Gastroesophageal sphincter (tissue), 4 donors: ENCODE measurements at regions not wholly inside any gene's neighbourhood (a gene's known extent, or its start where the extent isn't known, plus 50 kb on each side); places are given as distances from the start of the nearest gene placed in this dataset.

ENCODE experiments used
- ATAC-seq: fragments of 150-250 bp; one replicate; pipeline ENCODE4 v1.9.1; 2016; ENCODE audit warnings: mild to moderate bottlenecking, moderate library complexity
- H3K27ac ChIP-seq, 4 donors: fragments of 200-600 bp; sonication (generic) in 3 of 4; 1 replicate in 3 of 4; 2 replicates in 1 of 4; pipeline ENCODE4 v1.5.1; 2016 to 2019
- H3K27me3 ChIP-seq: fragments of 200-600 bp; sonication (generic); one replicate; pipeline ENCODE4 v1.5.1; 2019
- H3K36me3 ChIP-seq, 2 donors: fragments of 200-600 bp; sonication (generic); one replicate each; pipeline ENCODE4 v1.5.1; 2019; ENCODE audit warnings: control low read depth in 1 of 2
- H3K4me1 ChIP-seq, 3 donors: fragments of 200-600 bp; sonication (generic); 1 replicate in 2 of 3; 2 replicates in 1 of 3; pipeline ENCODE4 v1.5.1; 2016 to 2019; ENCODE audit warnings: control low read depth in 2 of 3
- H3K4me3 ChIP-seq, 2 donors: fragments of 200-600 bp; sonication (generic); one replicate each; pipeline ENCODE4 v1.5.1; 2019; ENCODE audit warnings: mild to moderate bottlenecking in 1 of 2, moderate library complexity in 1 of 2
- H3K9me3 ChIP-seq, 3 donors: fragments of 200-600 bp; sonication (generic); one replicate each; pipeline ENCODE4 v1.5.1; 2017 to 2019; ENCODE audit warnings: control low read depth in 2 of 3
- EP300 ChIP-seq: sonication (generic); formaldehyde crosslinking; IDR thresholded peaks from one replicate; pipeline ENCODE4 v1.6.1; 2017; ENCODE audit warnings: antibody characterized with exemption, mild to moderate bottlenecking
- POLR2A ChIP-seq, 2 donors: fragments of 450-650 bp; IDR thresholded peaks; one replicate each; pipeline ENCODE4 v1.6.1; 2017; ENCODE audit warnings: antibody characterized with exemption in 2 of 2, mild to moderate bottlenecking in 2 of 2, moderate library complexity in 1 of 2
- POLR2AphosphoS5 ChIP-seq: sonication (generic); formaldehyde crosslinking; IDR thresholded peaks from one replicate; pipeline ENCODE4 v1.6.1; 2017; ENCODE audit warnings: antibody characterized with exemption
- WGBS, 2 donors: methylation state at CpG; one replicate each; pipeline ENCODE4 v1.1.5; 2018; ENCODE audit warnings: low coverage in 1 of 2; 5-methylcytosine and 5-hydroxymethylcytosine counted together
- TF ChIP-seq, protein P1 (sequence below), 4 experiments: fragments of 200-600 bp in 2 of 4; fragments of 450-650 bp in 2 of 4; sonication (generic) in 1 of 4; IDR thresholded peaks; one replicate each; pipeline ENCODE4 v1.5.1; 2017 to 2019; ENCODE audit warnings: antibody characterized with exemption in 4 of 4, mild to moderate bottlenecking in 2 of 4, moderate library complexity in 2 of 4

DNA sequence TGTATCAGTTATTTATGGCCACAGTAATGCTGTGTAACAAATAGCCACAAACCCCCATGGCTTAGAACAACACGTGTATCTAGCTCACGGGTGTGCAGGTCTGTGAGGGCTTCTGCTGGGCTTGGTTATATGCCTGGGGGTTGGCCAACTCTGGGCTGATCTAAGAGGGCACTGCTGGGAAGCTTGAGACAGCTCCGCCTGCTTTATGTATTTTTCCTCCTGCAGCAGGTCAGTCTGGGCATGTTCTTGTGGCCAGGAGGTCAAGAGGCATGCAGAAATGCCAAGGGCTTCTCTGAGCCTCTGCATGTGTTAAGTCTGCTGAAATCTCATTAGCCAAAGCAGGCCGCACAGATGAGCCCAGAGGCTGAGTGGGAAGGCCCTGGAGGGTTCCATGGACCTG lies 105.8 kb downstream of the ZNF664 start:
- no peaks in the 10 kb centered on the region for H3K4me1 ChIP-seq
- no peak overlapping the region for H3K4me3 ChIP-seq
- H3K27me3 ChIP-seq, result no peaks in the 10 kb centered on the region
- H3K9me3 ChIP-seq, result no peaks in the 10 kb centered on the region
- no peak overlapping the region for H3K27ac ChIP-seq
- H3K36me3 ChIP-seq, result no peaks in the 10 kb centered on the region
- ATAC-seq, result no peak
- TF ChIP-seq POLR2AphosphoS5 (no peak), POLR2A (IDR thresholded peaks at IDR 0.05) (no peak)
- 89 to 100% methylated on average over 2 to 3 of the region's 4 CpGs for WGBS, 2 donors

- H3K36me3 ChIP-seq, result no peaks in the 10 kb centered on the region
- no peak overlapping the region for H3K4me3 ChIP-seq
- WGBS, 2 donors, result 80 to 93% methylated on average over 1 to 2 of the region's 5 CpGs
- H3K9me3 ChIP-seq, result no peaks in the 10 kb centered on the region
- no peak for ATAC-seq
- no peak overlapping the region for H3K27ac ChIP-seq
- H3K4me1 ChIP-seq, result no peaks in the 10 kb centered on the region
- TF ChIP-seq, protein P1, sequence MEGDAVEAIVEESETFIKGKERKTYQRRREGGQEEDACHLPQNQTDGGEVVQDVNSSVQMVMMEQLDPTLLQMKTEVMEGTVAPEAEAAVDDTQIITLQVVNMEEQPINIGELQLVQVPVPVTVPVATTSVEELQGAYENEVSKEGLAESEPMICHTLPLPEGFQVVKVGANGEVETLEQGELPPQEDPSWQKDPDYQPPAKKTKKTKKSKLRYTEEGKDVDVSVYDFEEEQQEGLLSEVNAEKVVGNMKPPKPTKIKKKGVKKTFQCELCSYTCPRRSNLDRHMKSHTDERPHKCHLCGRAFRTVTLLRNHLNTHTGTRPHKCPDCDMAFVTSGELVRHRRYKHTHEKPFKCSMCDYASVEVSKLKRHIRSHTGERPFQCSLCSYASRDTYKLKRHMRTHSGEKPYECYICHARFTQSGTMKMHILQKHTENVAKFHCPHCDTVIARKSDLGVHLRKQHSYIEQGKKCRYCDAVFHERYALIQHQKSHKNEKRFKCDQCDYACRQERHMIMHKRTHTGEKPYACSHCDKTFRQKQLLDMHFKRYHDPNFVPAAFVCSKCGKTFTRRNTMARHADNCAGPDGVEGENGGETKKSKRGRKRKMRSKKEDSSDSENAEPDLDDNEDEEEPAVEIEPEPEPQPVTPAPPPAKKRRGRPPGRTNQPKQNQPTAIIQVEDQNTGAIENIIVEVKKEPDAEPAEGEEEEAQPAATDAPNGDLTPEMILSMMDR (IDR thresholded peaks at IDR 0.05), result no peak
- no peak for TF ChIP-seq POLR2AphosphoS5
- TF ChIP-seq POLR2A (IDR thresholded peaks at IDR 0.05), result no peak
- no peak for TF ChIP-seq EP300
- no peaks in the 10 kb centered on the region for H3K27me3 ChIP-seq
Measured at GRCh38 chr12:124080649-124081048, 107.6 kb downstream of the ZNF664 start.

DNA sequence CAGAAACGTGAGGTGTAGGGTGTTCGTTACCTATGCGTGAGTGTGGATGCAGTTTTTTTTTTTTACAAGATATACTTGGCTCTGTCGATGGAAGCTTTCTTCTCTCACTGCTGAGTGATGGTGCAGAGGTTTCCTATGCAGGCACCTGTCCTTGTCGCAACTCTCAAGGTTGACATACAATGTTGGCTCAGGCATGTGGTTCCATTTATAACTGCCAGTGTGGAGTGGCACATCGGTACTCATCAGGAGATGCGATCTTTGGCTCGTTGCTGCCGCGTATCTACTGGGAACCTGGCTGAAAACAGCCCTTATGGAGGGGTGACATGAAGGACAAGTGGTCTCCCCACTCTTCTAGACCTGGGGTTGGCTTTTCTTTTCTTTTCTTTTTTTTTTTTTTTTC lies 109.0 kb downstream of the ZNF664 start:
- no peaks in the 10 kb centered on the region for H3K9me3 ChIP-seq
- TF ChIP-seq, protein P1 (IDR thresholded peaks at IDR 0.05), result no peak
- no peak for TF ChIP-seq POLR2A (IDR thresholded peaks at IDR 0.05)
- H3K4me3 ChIP-seq, result no peak overlapping the region
- H3K27me3 ChIP-seq, result no peaks in the 10 kb centered on the region
- H3K36me3 ChIP-seq, result no peaks in the 10 kb centered on the region
- H3K4me1 ChIP-seq, result no peaks in the 10 kb centered on the region
- no peak for ATAC-seq
- no peak overlapping the region for H3K27ac ChIP-seq
- 91 to 100% methylated on average over 8 to 10 of the region's 10 CpGs for WGBS, 2 donors

DNA sequence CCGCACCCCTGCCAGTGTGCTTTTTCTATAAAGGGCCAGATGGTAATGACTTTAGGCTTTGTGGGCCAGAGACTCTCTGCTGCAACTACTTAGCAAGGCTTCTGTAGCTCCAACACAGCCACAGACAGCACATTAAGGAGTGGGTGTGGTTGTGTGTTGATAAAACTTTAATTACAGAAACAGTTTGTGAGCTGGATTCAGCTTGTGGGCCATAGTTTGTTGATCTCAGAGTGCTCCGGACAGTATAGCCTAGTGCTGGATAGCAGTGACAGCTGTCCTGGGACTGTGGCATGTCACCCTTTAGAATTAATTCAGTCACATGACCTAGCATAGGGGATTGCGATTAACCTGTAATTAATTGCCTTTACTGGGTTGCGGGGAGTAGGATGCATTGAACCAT lies 109.7 kb downstream of the ZNF664 start:
- TF ChIP-seq POLR2AphosphoS5, result no peak
- TF ChIP-seq, protein P1 (IDR thresholded peaks at IDR 0.05), result no peak
- no peak for TF ChIP-seq POLR2A (IDR thresholded peaks at IDR 0.05)
- no peak for TF ChIP-seq EP300
- Histone ChIP-seq H3K27me3 (no peaks in the 10 kb centered on the region), H3K4me1 (peaks cover 0 to 6% (median 0%) of the 10 kb centered on the region in 3 donors), H3K4me3 (no peak overlapping the region), H3K9me3 (no peaks in the 10 kb centered on the region), H3K27ac (no peak overlapping the region), H3K36me3 (no peaks in the 10 kb centered on the region)
- WGBS, 2 donors, result 83% methylated on average over 2 of the region's 4 CpGs; no CpG with 5 or more reads in 1 of the 2 donors
- ATAC-seq, result no peak

GRCh38 chr12:124083708-124084107 lies 110.7 kb downstream of the ZNF664 start:
- Histone ChIP-seq H3K27ac (no peak overlapping the region), H3K4me1 (peaks cover 0 to 15% (median 0%) of the 10 kb centered on the region in 3 donors), H3K4me3 (no peak overlapping the region), H3K27me3 (no peaks in the 10 kb centered on the region), H3K36me3 (no peaks in the 10 kb centered on the region), H3K9me3 (no peaks in the 10 kb centered on the region)
- ATAC-seq, result no peak
- WGBS, 2 donors, result 79 to 95% methylated on average over 8 to 10 of the region's 11 CpGs
- TF ChIP-seq, protein P1 (IDR thresholded peaks at IDR 0.05), result no peak
- TF ChIP-seq EP300, result no peak
- TF ChIP-seq POLR2A (IDR thresholded peaks at IDR 0.05), result no peak
- TF ChIP-seq POLR2AphosphoS5, result no peak
